Lung (tissue), 11 donors: ENCODE measurements at regions not wholly inside any gene's neighbourhood (a gene's known extent, or its start where the extent isn't known, plus 50 kb on each side); places are given as distances from the start of the nearest gene placed in this dataset.

Experiments used
- ATAC-seq: fragments of 200-7000 bp; cut with Tn5 transposase; one replicate; pipeline ENCODE4 v1.9.1; 2020; ENCODE audit warnings: moderate number of reproducible peaks; ENCODE audit not compliant: insufficient read depth, low FRiP score
- DNase-seq, 3 donors: peaks; one replicate each; pipeline ENCODE4 v3.0.0-alpha.2; 2013 to 2017
- H3K27ac ChIP-seq, 2 donors: one replicate each; pipeline ENCODE4 v1.5.1; 2013; ENCODE audit warnings: mild to moderate bottlenecking in 2 of 2, moderate library complexity in 2 of 2, control low read depth in 1 of 2, inconsistent platforms in 1 of 2, low read depth in 1 of 2, low read length in 1 of 2
- H3K27me3 ChIP-seq, 3 donors: one replicate each; pipeline ENCODE4 v1.5.1; 2013; ENCODE audit warnings: low read length in 2 of 3; ENCODE audit not compliant: control insufficient read depth in 3 of 3, insufficient read depth in 3 of 3
- H3K36me3 ChIP-seq, 4 donors: one replicate each; pipeline ENCODE4 v1.5.1; 2013; ENCODE audit warnings: low read length in 4 of 4, mild to moderate bottlenecking in 1 of 4, moderate library complexity in 1 of 4; ENCODE audit not compliant: control insufficient read depth in 4 of 4, insufficient read depth in 4 of 4
- H3K4me1 ChIP-seq, 5 donors: one replicate each; pipeline ENCODE4 v1.5.1; 2013; ENCODE audit warnings: low read length in 5 of 5, mild to moderate bottlenecking in 2 of 5, moderate library complexity in 1 of 5; ENCODE audit not compliant: control insufficient read depth in 5 of 5, insufficient read depth in 5 of 5
- H3K4me3 ChIP-seq: one replicate; pipeline ENCODE4 v1.5.1; 2013; ENCODE audit warnings: mild to moderate bottlenecking, control low read depth, moderate library complexity
- H3K9ac ChIP-seq, 2 donors: one replicate each; pipeline ENCODE4 v1.5.1; 2013; ENCODE audit warnings: low read length in 2 of 2, control low read depth in 1 of 2; ENCODE audit not compliant: insufficient read depth in 1 of 2
- H3K9me3 ChIP-seq, 4 donors: one replicate each; pipeline ENCODE4 v1.5.1; 2013; ENCODE audit warnings: low read length in 3 of 4, mild to moderate bottlenecking in 1 of 4, moderate library complexity in 1 of 4; ENCODE audit not compliant: control insufficient read depth in 4 of 4, insufficient read depth in 3 of 4
- CTCF ChIP-seq: IDR thresholded peaks from 2 replicates; pipeline ENCODE4 v1.5.1; 2012; ENCODE audit warnings: mild to moderate bottlenecking; ENCODE audit errors: control extremely low read depth, extremely low read depth
- WGBS, 2 donors: extraction: QIAGEN DNeasy Blood & Tissue Kit; methylation state at CpG; one replicate each; pipeline ENCODE4 v1.1.7; 2013; 5-methylcytosine and 5-hydroxymethylcytosine counted together
- donor health status: control.
- donor health status: control.
- donor health status: Bipolar disorder and iron deficiency.
- donor health status: healthy.
- donor health status: DM: yes; HTN: yes; CAD: no.

GRCh38 chr2:168348076-168348475 is 100.7 kb upstream of the STK39 start:
- H3K27me3 ChIP-seq = no peaks in the 10 kb centered on the region
- ATAC-seq (no peak), DNase-seq (peak; percentile 24 to 42 (median 38))
- no peak overlapping the region for H3K4me3 ChIP-seq
- H3K9ac ChIP-seq = no peak overlapping the region
- H3K9me3 ChIP-seq = no peaks in the 10 kb centered on the region
- peaks cover 0 to 13% (median 4%) of the 10 kb centered on the region in 5 donors for H3K4me1 ChIP-seq
- H3K27ac ChIP-seq = no peak overlapping the region
- no peaks in the 10 kb centered on the region for H3K36me3 ChIP-seq
- WGBS, 2 donors = 70 to 83% methylated on average over 2 of the region's 2 CpGs
- no peak for TF ChIP-seq CTCF

GRCh38 chr2:168350380-168350779 is 103.0 kb upstream of the STK39 start:
- Histone ChIP-seq H3K4me1 (peaks cover 0 to 18% (median 4%) of the 10 kb centered on the region in 5 donors), H3K36me3 (no peaks in the 10 kb centered on the region), H3K9me3 (no peaks in the 10 kb centered on the region), H3K27me3 (no peaks in the 10 kb centered on the region), H3K9ac (no peak overlapping the region), H3K4me3 (no peak overlapping the region), H3K27ac (no peak overlapping the region)
- 82 to 92% methylated on average over 2 of the region's 2 CpGs for WGBS, 2 donors
- TF ChIP-seq CTCF = no peak
- peak in 2 of 3 donors; percentile 40 to 43 for DNase-seq
- no peak for ATAC-seq

- TF ChIP-seq CTCF = no peak
- Histone ChIP-seq H3K4me3 (no peak overlapping the region), H3K27ac (no peak overlapping the region), H3K9ac (no peak overlapping the region), H3K4me1 (peaks cover 0 to 18% (median 0%) of the 10 kb centered on the region in 5 donors), H3K36me3 (no peaks in the 10 kb centered on the region), H3K9me3 (no peaks in the 10 kb centered on the region), H3K27me3 (no peaks in the 10 kb centered on the region)
- DNase-seq (no peak), ATAC-seq (no peak)
- WGBS, 2 donors = 62 to 76% methylated on average over 2 of the region's 2 CpGs
These were observed 102.8 kb upstream of the CERS6 start for GRCh38 chr2:168353251-168353650.

GRCh38 chr2:168354499-168354898 is 101.6 kb upstream of the CERS6 start:
- TF ChIP-seq CTCF = no peak
- Histone ChIP-seq H3K36me3 (no peaks in the 10 kb centered on the region), H3K27me3 (no peaks in the 10 kb centered on the region), H3K27ac (no peak overlapping the region), H3K9ac (no peak overlapping the region), H3K4me1 (peaks cover 0 to 18% (median 0%) of the 10 kb centered on the region in 5 donors), H3K4me3 (no peak overlapping the region), H3K9me3 (no peaks in the 10 kb centered on the region)
- 78 to 83% methylated on average over 1 of the region's 1 CpG for WGBS, 2 donors
- DNase-seq = no peak
- ATAC-seq = no peak
